ENCODE measurements at regions not wholly inside any gene's neighbourhood (a gene's known extent, or its start where the extent isn't known, plus 50 kb on each side); places are given as distances from the start of the nearest gene placed in this dataset.

DNA sequence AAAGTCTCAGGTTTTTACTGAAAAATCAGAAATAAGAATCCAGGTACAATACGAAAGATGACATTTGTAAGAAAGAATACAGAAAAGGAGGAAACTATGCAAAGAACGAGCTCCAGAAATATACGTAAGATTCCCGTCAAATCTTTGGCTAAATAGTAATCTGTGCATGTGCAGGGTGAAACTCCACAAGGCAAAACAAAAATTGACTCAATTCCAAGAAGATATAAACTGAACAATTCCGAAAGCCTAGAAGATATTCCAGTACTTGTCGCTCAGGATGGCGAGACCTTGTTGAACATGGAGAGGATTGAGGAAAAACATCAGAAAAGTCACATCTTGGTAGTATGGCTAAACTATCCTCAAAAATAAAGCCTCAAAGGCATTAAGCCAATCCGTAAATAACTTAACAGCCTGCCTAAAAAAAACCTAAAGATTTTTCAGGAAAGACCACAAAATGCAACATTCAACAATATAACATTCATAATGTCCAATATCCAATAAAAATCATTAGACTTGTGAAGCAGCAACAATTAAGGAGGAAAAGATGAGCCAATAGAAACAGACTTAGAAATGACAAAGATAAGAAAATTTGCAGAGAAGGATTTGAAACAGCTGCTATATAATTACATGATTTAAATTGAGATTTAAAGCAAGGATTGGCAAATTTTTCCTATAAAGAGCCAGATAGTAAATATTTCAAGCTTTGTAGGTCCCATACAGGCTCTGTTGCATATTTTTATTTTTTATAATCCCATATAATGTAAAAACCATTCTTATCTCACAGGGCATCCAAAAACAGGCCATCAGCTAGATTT lies 166.4 kb upstream of the UBASH3B start:
- TF ChIP-seq POLR2A (IDR thresholded peaks at IDR 0.05), result no peak
- TF ChIP-seq, protein P1, sequence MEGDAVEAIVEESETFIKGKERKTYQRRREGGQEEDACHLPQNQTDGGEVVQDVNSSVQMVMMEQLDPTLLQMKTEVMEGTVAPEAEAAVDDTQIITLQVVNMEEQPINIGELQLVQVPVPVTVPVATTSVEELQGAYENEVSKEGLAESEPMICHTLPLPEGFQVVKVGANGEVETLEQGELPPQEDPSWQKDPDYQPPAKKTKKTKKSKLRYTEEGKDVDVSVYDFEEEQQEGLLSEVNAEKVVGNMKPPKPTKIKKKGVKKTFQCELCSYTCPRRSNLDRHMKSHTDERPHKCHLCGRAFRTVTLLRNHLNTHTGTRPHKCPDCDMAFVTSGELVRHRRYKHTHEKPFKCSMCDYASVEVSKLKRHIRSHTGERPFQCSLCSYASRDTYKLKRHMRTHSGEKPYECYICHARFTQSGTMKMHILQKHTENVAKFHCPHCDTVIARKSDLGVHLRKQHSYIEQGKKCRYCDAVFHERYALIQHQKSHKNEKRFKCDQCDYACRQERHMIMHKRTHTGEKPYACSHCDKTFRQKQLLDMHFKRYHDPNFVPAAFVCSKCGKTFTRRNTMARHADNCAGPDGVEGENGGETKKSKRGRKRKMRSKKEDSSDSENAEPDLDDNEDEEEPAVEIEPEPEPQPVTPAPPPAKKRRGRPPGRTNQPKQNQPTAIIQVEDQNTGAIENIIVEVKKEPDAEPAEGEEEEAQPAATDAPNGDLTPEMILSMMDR (IDR thresholded peaks at IDR 0.05), result no peak

All from body of pancreas (tissue), 4 donors.